OCI-LY1 (cell line): ENCODE measurements at regions not wholly inside any gene's neighbourhood (a gene's known extent, or its start where the extent isn't known, plus 50 kb on each side); places are given as distances from the start of the nearest gene placed in this dataset.

Source experiments
- CTCF ChIP-seq: fragments of 200-600 bp; sonication (generic), shearing (Covaris generic); IDR thresholded peaks from 2 replicates; pipeline ENCODE4 v1.5.1; 2017; ENCODE audit warnings: mild to moderate bottlenecking, antibody characterized with exemption, low read length, moderate library complexity, mixed read lengths
- EZH2 ChIP-seq: fragments of 200-600 bp; sonication (generic), shearing (Covaris generic); IDR thresholded peaks from 2 replicates; pipeline ENCODE4 v1.8.0; 2017; ENCODE audit warnings: borderline replicate concordance, mixed run types, mild to moderate bottlenecking, antibody characterized with exemption, low read length, moderate library complexity, mixed read lengths

- no peak for TF ChIP-seq CTCF
- no peak for TF ChIP-seq EZH2
Measured at GRCh38 chr13:57326532-57326931, 159.5 kb downstream of the PRR20E start.
